Stimulated activated CD8-positive, alpha-beta memory T cell treated with anti-CD3 and anti-CD28 coated beads, Interleukin-4, amount 100 ng/mL, for 48 hours (primary cell): ENCODE measurements at regions not wholly inside any gene's neighbourhood (a gene's known extent, or its start where the extent isn't known, plus 50 kb on each side); places are given as distances from the start of the nearest gene placed in this dataset.
"Not testable (repeated sequence)": the region's sequence is repeated elsewhere in the genome, so short reads cannot be mapped to it uniquely, and the experiment has no call there.

Experiments
- DNase-seq: peaks from one replicate; pipeline ENCODE4 v3.0.0-alpha.2; 2020

- no peak for DNase-seq
Observed at GRCh38 chr6:120484146-120484545, 850.1 kb downstream of the TBC1D32 start.

- no peak for DNase-seq
Observed at GRCh38 chr6:120478650-120479049, 855.6 kb downstream of the TBC1D32 start.

GRCh38 chr6:120473804-120474203 is 860.5 kb downstream of the TBC1D32 start:
- no peak for DNase-seq

GRCh38 chr6:120468486-120468885 is 865.8 kb downstream of the TBC1D32 start:
- no peak for DNase-seq

GRCh38 chr6:120451508-120451907 is 882.8 kb downstream of the TBC1D32 start:
- DNase-seq: no peak

- no peak for DNase-seq
Observed at GRCh38 chr6:120447605-120448004, 886.7 kb downstream of the TBC1D32 start.

- DNase-seq: not testable (repeated sequence)
Observed at GRCh38 chr6:120432840-120433239, 901.4 kb downstream of the TBC1D32 start.

- DNase-seq: no peak
Observed at GRCh38 chr6:120431841-120432240, 902.4 kb downstream of the TBC1D32 start.

- DNase-seq: no peak
Observed at GRCh38 chr6:120411394-120411793, 922.9 kb downstream of the TBC1D32 start.

- no peak for DNase-seq
Observed at GRCh38 chr6:120410586-120410985, 923.7 kb downstream of the TBC1D32 start.

GRCh38 chr6:120407696-120408095 is 926.6 kb downstream of the TBC1D32 start:
- no peak for DNase-seq

GRCh38 chr6:120405947-120406346 is 928.3 kb downstream of the TBC1D32 start:
- no peak for DNase-seq

GRCh38 chr6:120395784-120396183 is 938.5 kb downstream of the TBC1D32 start:
- DNase-seq: no peak

GRCh38 chr6:120395330-120395729 is 939.0 kb downstream of the TBC1D32 start:
- no peak for DNase-seq

GRCh38 chr6:120392941-120393340 is 941.3 kb downstream of the TBC1D32 start:
- DNase-seq: no peak

GRCh38 chr6:120384671-120385070 is 949.6 kb downstream of the TBC1D32 start:
- no peak for DNase-seq

- DNase-seq: no peak
Observed at GRCh38 chr6:120383681-120384080, 950.6 kb downstream of the TBC1D32 start.

GRCh38 chr6:120378582-120379220 is 955.6 kb downstream of the TBC1D32 start:
- no peak for DNase-seq

- DNase-seq: no peak
Observed at GRCh38 chr6:120373185-120373584, 961.1 kb downstream of the TBC1D32 start.

- no peak for DNase-seq
Observed at GRCh38 chr6:120363429-120363828, 970.9 kb downstream of the TBC1D32 start.

GRCh38 chr6:120358535-120358934 is 975.7 kb downstream of the TBC1D32 start:
- DNase-seq: not testable (repeated sequence)

GRCh38 chr6:120357447-120357846 is 976.8 kb downstream of the TBC1D32 start:
- no peak for DNase-seq

GRCh38 chr6:120355822-120356221 is 978.5 kb downstream of the TBC1D32 start:
- no peak for DNase-seq

- DNase-seq: no peak
Observed at GRCh38 chr6:120354452-120355098, 979.7 kb downstream of the TBC1D32 start.

GRCh38 chr6:120352491-120352890 is 981.8 kb downstream of the TBC1D32 start:
- DNase-seq: no peak
